Nephron (organoid): ENCODE measurements at regions not wholly inside any gene's neighbourhood (a gene's known extent, or its start where the extent isn't known, plus 50 kb on each side); places are given as distances from the start of the nearest gene placed in this dataset.
A peak's percentile ranks its signal among the peaks of the same experiment; 100 is the strongest.

Source experiments
- H3K27ac Mint-ChIP-seq, 3 experiments: 2 replicates each; pipeline ENCODE4 v1.8.0; 2020; ENCODE audit warnings: mixed read lengths in 3 of 3, mild to moderate bottlenecking in 2 of 3, moderate library complexity in 1 of 3
- H3K27me3 Mint-ChIP-seq: 2 replicates; pipeline ENCODE4 v1.8.0; 2021; ENCODE audit warnings: low read depth, mild to moderate bottlenecking, moderate library complexity, mixed read lengths
- H3K36me3 Mint-ChIP-seq: 2 replicates; pipeline ENCODE4 v1.8.0; 2020; ENCODE audit warnings: low read depth, mixed read lengths
- H3K4me1 Mint-ChIP-seq: 2 replicates; pipeline ENCODE4 v1.8.0; 2020; ENCODE audit warnings: mixed read lengths
- H3K4me3 Mint-ChIP-seq, 3 experiments: 2 replicates each; pipeline ENCODE4 v1.8.0; 2020; ENCODE audit warnings: mild to moderate bottlenecking in 3 of 3, mixed read lengths in 3 of 3, moderate library complexity in 2 of 3
- H3K9me3 Mint-ChIP-seq: 2 replicates; pipeline ENCODE4 v1.8.0; 2020; ENCODE audit warnings: mixed read lengths
- CTCF ChIP-seq, 3 experiments: fragments of 200-600 bp; sonication (generic); IDR thresholded peaks; one replicate each; pipeline ENCODE4 v1.5.0; 2021; ENCODE audit warnings: antibody characterized with exemption in 3 of 3; ENCODE audit not compliant: unreplicated experiment in 3 of 3

GRCh38 chr6:80767808-80768207 lies 661.3 kb downstream of the BCKDHB start:
- Mint-ChIP-seq H3K27me3 (peaks cover 4% of the 10 kb centered on the region), H3K4me1 (no peaks in the 10 kb centered on the region)
- no peak for TF ChIP-seq CTCF (IDR thresholded peaks at IDR 0.05; ENCODE audit: unreplicated experiment in 3 of 3)

GRCh38 chr6:80744213-80744612 lies 637.7 kb downstream of the BCKDHB start:
- H3K9me3 Mint-ChIP-seq: peaks cover 7% of the 10 kb centered on the region
- no peaks in the 10 kb centered on the region for H3K4me1 Mint-ChIP-seq
- no peak for TF ChIP-seq CTCF (IDR thresholded peaks at IDR 0.05; ENCODE audit: unreplicated experiment in 3 of 3)
- H3K36me3 Mint-ChIP-seq: no peaks in the 10 kb centered on the region
- H3K27me3 Mint-ChIP-seq: peaks cover 4% of the 10 kb centered on the region
- H3K4me3 Mint-ChIP-seq: no peak overlapping the region
- no peak overlapping the region for H3K27ac Mint-ChIP-seq

More at GRCh38 chr6:80767808-80768207, 661.3 kb downstream of the BCKDHB start:
- no peaks in the 10 kb centered on the region for H3K9me3 Mint-ChIP-seq
- H3K27ac Mint-ChIP-seq: no peak overlapping the region
- H3K36me3 Mint-ChIP-seq: no peaks in the 10 kb centered on the region
- H3K4me3 Mint-ChIP-seq: no peak overlapping the region

GRCh38 chr6:80742481-80742880 lies 636.0 kb downstream of the BCKDHB start:
- H3K4me1 Mint-ChIP-seq: no peaks in the 10 kb centered on the region
- H3K9me3 Mint-ChIP-seq: peaks cover 7% of the 10 kb centered on the region
- H3K27ac Mint-ChIP-seq: no peak overlapping the region
- no peak overlapping the region for H3K4me3 Mint-ChIP-seq
- peak; percentile 19 to 36 (median 27) for TF ChIP-seq CTCF (IDR thresholded peaks at IDR 0.05; ENCODE audit: unreplicated experiment in 3 of 3)
- H3K36me3 Mint-ChIP-seq: no peaks in the 10 kb centered on the region
- peaks cover 4% of the 10 kb centered on the region for H3K27me3 Mint-ChIP-seq

- H3K36me3 Mint-ChIP-seq: no peaks in the 10 kb centered on the region
- H3K27ac Mint-ChIP-seq: no peak overlapping the region
- H3K4me3 Mint-ChIP-seq: no peak overlapping the region
- no peaks in the 10 kb centered on the region for H3K27me3 Mint-ChIP-seq
- no peak for TF ChIP-seq CTCF (IDR thresholded peaks at IDR 0.05; ENCODE audit: unreplicated experiment in 3 of 3)
- H3K4me1 Mint-ChIP-seq: peaks cover 9% of the 10 kb centered on the region
- no peaks in the 10 kb centered on the region for H3K9me3 Mint-ChIP-seq
These were observed 627.2 kb downstream of the BCKDHB start for GRCh38 chr6:80733641-80734040.

GRCh38 chr6:80728830-80729229 lies 622.4 kb downstream of the BCKDHB start:
- no peaks in the 10 kb centered on the region for H3K36me3 Mint-ChIP-seq
- no peaks in the 10 kb centered on the region for H3K9me3 Mint-ChIP-seq
- peaks cover 17% of the 10 kb centered on the region for H3K4me1 Mint-ChIP-seq
- TF ChIP-seq CTCF (IDR thresholded peaks at IDR 0.05; ENCODE audit: unreplicated experiment in 3 of 3): no peak
- H3K4me3 Mint-ChIP-seq: no peak overlapping the region
- no peak overlapping the region for H3K27ac Mint-ChIP-seq
- no peaks in the 10 kb centered on the region for H3K27me3 Mint-ChIP-seq

GRCh38 chr6:80728101-80728750 lies 621.8 kb downstream of the BCKDHB start:
- Mint-ChIP-seq H3K36me3 (no peaks in the 10 kb centered on the region), H3K4me1 (peaks cover 13% of the 10 kb centered on the region), H3K27me3 (no peaks in the 10 kb centered on the region), H3K27ac (no peak overlapping the region), H3K9me3 (no peaks in the 10 kb centered on the region), H3K4me3 (no peak overlapping the region)
- TF ChIP-seq CTCF (IDR thresholded peaks at IDR 0.05; ENCODE audit: unreplicated experiment in 3 of 3): no peak
